Mesodermal cell (in vitro differentiated cells): ENCODE measurements at regions not wholly inside any gene's neighbourhood (a gene's known extent, or its start where the extent isn't known, plus 50 kb on each side); places are given as distances from the start of the nearest gene placed in this dataset.

Experiments
- H3K27ac ChIP-seq: 2 replicates; pipeline ENCODE4 v1.7.0; 2013; ENCODE audit warnings: mild to moderate bottlenecking, low read depth, low read length, moderate library complexity; ENCODE audit not compliant: severe bottlenecking
- H3K36me3 ChIP-seq: 2 replicates; pipeline ENCODE4 v1.7.1; 2013; ENCODE audit warnings: mild to moderate bottlenecking, low read length, moderate library complexity; ENCODE audit not compliant: control insufficient read depth, insufficient read depth
- H3K4me1 ChIP-seq: one replicate; pipeline ENCODE4 v1.7.1; 2013; ENCODE audit warnings: mild to moderate bottlenecking, low read length; ENCODE audit not compliant: insufficient read depth, control insufficient read depth, poor library complexity, severe bottlenecking
- H3K4me3 ChIP-seq: 2 replicates; pipeline ENCODE4 v1.7.0; 2013; ENCODE audit warnings: low read length, control low read depth, mild to moderate bottlenecking; ENCODE audit not compliant: insufficient read depth, poor library complexity, severe bottlenecking; ENCODE audit errors: extremely low read depth
- H3K9me3 ChIP-seq: 2 replicates; pipeline ENCODE4 v1.7.1; 2013; ENCODE audit warnings: mild to moderate bottlenecking, low read length, moderate library complexity; ENCODE audit not compliant: control insufficient read depth
- WGBS, 2 experiments: methylation state at CpG; one replicate each; pipeline ENCODE4 v1.1.5; 2013; ENCODE audit warnings: missing lambda C conversion rate in 2 of 2; ENCODE audit not compliant: insufficient coverage in 2 of 2; 5-methylcytosine and 5-hydroxymethylcytosine counted together

GRCh38 chr11:104531894-104532293 lies 366.4 kb downstream of the CASP12 start:
- WGBS, 2 experiments: 83 to 89% methylated on average over 1 of the region's 3 CpGs

GRCh38 chr11:104531075-104531474 lies 367.1 kb upstream of the PDGFD start:
- WGBS, 2 experiments: 90% methylated on average over 2 of the region's 2 CpGs; no CpG with 5 or more reads in 1 of the 2 experiments
- no peaks in the 10 kb centered on the region for H3K9me3 ChIP-seq

More at GRCh38 chr11:104531894-104532293, 366.4 kb downstream of the CASP12 start:
- no peaks in the 10 kb centered on the region for H3K4me1 ChIP-seq
- no peak overlapping the region for H3K4me3 ChIP-seq
- no peaks in the 10 kb centered on the region for H3K9me3 ChIP-seq
- H3K27ac ChIP-seq: no peak overlapping the region
- H3K36me3 ChIP-seq: no peaks in the 10 kb centered on the region

GRCh38 chr11:104529906-104530305 lies 366.0 kb upstream of the PDGFD start:
- no peaks in the 10 kb centered on the region for H3K4me1 ChIP-seq
- no peak overlapping the region for H3K4me3 ChIP-seq
- H3K36me3 ChIP-seq: no peaks in the 10 kb centered on the region
- no peaks in the 10 kb centered on the region for H3K9me3 ChIP-seq
- 93 to 100% methylated on average over 2 of the region's 2 CpGs for WGBS, 2 experiments
- no peak overlapping the region for H3K27ac ChIP-seq

More at GRCh38 chr11:104531075-104531474, 367.1 kb upstream of the PDGFD start:
- Histone ChIP-seq H3K27ac (no peak overlapping the region), H3K4me1 (no peaks in the 10 kb centered on the region), H3K36me3 (no peaks in the 10 kb centered on the region), H3K4me3 (no peak overlapping the region)

- H3K36me3 ChIP-seq: no peaks in the 10 kb centered on the region
- no peak overlapping the region for H3K27ac ChIP-seq
- H3K4me3 ChIP-seq: no peak overlapping the region
- WGBS, 2 experiments: no CpG with 5 or more reads among the region's 1 CpG
- no peaks in the 10 kb centered on the region for H3K4me1 ChIP-seq
- H3K9me3 ChIP-seq: no peaks in the 10 kb centered on the region
Measured at GRCh38 chr11:104529213-104529612, 365.3 kb upstream of the PDGFD start.

GRCh38 chr11:104526006-104526405 lies 362.1 kb upstream of the PDGFD start:
- H3K36me3 ChIP-seq: no peaks in the 10 kb centered on the region
- no CpG with 5 or more reads among the region's 2 CpGs for WGBS, 2 experiments
- H3K4me1 ChIP-seq: no peaks in the 10 kb centered on the region
- H3K4me3 ChIP-seq: no peak overlapping the region
- H3K27ac ChIP-seq: no peak overlapping the region
- no peaks in the 10 kb centered on the region for H3K9me3 ChIP-seq

GRCh38 chr11:104525416-104525815 lies 361.5 kb upstream of the PDGFD start:
- Histone ChIP-seq H3K9me3 (no peaks in the 10 kb centered on the region), H3K27ac (no peak overlapping the region), H3K4me3 (no peak overlapping the region), H3K36me3 (no peaks in the 10 kb centered on the region), H3K4me1 (no peaks in the 10 kb centered on the region)
- WGBS, 2 experiments: 80% methylated on average over 1 of the region's 3 CpGs; no CpG with 5 or more reads in 1 of the 2 experiments

- H3K36me3 ChIP-seq: no peaks in the 10 kb centered on the region
Measured at GRCh38 chr11:104524254-104524653, 360.3 kb upstream of the PDGFD start.

GRCh38 chr11:104523611-104524010 lies 359.7 kb upstream of the PDGFD start:
- Histone ChIP-seq H3K9me3 (no peaks in the 10 kb centered on the region), H3K36me3 (no peaks in the 10 kb centered on the region), H3K4me1 (no peaks in the 10 kb centered on the region), H3K4me3 (no peak overlapping the region), H3K27ac (no peak overlapping the region)
- WGBS, 2 experiments: no CpG with 5 or more reads among the region's 1 CpG

More at GRCh38 chr11:104524254-104524653, 360.3 kb upstream of the PDGFD start:
- no peak overlapping the region for H3K27ac ChIP-seq
- no peaks in the 10 kb centered on the region for H3K4me1 ChIP-seq
- no peaks in the 10 kb centered on the region for H3K9me3 ChIP-seq
- H3K4me3 ChIP-seq: no peak overlapping the region

GRCh38 chr11:104522650-104523049 lies 358.7 kb upstream of the PDGFD start:
- H3K36me3 ChIP-seq: no peaks in the 10 kb centered on the region
- H3K9me3 ChIP-seq: no peaks in the 10 kb centered on the region
- no peak overlapping the region for H3K4me3 ChIP-seq
- H3K27ac ChIP-seq: no peak overlapping the region
- H3K4me1 ChIP-seq: no peaks in the 10 kb centered on the region

- WGBS, 2 experiments: 100% methylated on average over 1 to 2 of the region's 2 CpGs
- Histone ChIP-seq H3K27ac (no peak overlapping the region), H3K4me1 (no peaks in the 10 kb centered on the region), H3K36me3 (no peaks in the 10 kb centered on the region), H3K9me3 (no peaks in the 10 kb centered on the region), H3K4me3 (no peak overlapping the region)
Measured at GRCh38 chr11:104522123-104522522, 358.2 kb upstream of the PDGFD start.

- WGBS, 2 experiments: no CpG with 5 or more reads among the region's 2 CpGs
- Histone ChIP-seq H3K9me3 (no peaks in the 10 kb centered on the region), H3K4me3 (no peak overlapping the region), H3K4me1 (no peaks in the 10 kb centered on the region), H3K27ac (no peak overlapping the region), H3K36me3 (no peaks in the 10 kb centered on the region)
Measured at GRCh38 chr11:104510169-104510568, 346.2 kb upstream of the PDGFD start.
